Activated CD4-positive, alpha-beta T cell treated with anti-CD3 and anti-CD28 coated beads, Interleukin-2, amount 50 U/mL, for 4 hours (primary cell): ENCODE measurements at regions not wholly inside any gene's neighbourhood (a gene's known extent, or its start where the extent isn't known, plus 50 kb on each side); places are given as distances from the start of the nearest gene placed in this dataset.
"Not testable (repeated sequence)": the region's sequence is repeated elsewhere in the genome, so short reads cannot be mapped to it uniquely, and the experiment has no call there.

ENCODE experiments used
- DNase-seq, 2 experiments: peaks; one replicate each; pipeline ENCODE4 v3.0.0-alpha.2; 2020

DNA sequence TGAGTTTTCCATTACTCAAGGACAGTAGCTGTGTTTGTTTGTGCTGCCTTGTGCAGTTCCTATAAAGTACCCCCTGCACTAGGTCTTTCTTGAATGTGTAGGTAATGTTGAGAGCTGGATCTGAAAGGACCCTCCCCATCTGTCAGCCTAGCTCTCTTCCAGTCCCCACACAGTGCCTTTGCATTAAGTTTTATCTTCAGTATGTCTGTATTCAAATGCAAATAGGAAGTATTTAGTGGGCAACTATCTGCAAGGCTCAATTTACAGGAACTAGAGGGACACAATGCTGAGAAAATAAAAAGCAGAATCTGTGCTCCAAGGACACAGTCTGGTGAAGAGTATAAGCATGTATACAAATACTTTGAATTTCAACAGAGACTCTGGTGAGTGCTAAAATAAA is 558.5 kb downstream of the RFC3 start:
- no peak for DNase-seq

- no peak for DNase-seq
Observed at GRCh38 chr13:34381228-34381627, 560.8 kb upstream of the NBEA start.

- no peak for DNase-seq
Observed at GRCh38 chr13:34383728-34384127, 558.3 kb upstream of the NBEA start.

- not testable (repeated sequence) for DNase-seq
Observed at GRCh38 chr13:34386229-34386628, 555.8 kb upstream of the NBEA start.

DNA sequence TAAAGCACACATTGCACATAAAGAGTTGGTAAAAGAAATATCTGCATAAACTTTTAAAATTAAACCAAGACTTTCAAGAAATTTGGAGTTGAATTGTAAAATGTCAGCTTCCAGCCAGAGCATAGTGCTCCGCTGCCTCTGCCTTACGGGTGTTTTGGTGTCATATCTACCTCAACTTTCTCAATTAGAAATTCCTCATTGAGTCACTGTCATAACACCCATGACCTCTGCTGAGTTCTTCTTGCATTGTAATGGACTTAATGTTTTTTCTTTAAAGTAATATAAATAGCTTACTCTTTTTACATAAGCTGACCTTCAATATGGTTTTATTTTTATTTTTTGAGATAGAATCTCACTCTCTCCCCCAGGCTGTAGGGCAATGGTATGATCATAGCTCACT is 551.0 kb upstream of the NBEA start:
- no peak for DNase-seq

GRCh38 chr13:34401696-34402095 is 540.4 kb upstream of the NBEA start:
- DNase-seq, result no peak

GRCh38 chr13:34405410-34406181 is 536.5 kb upstream of the NBEA start:
- DNase-seq, result no peak

- no peak for DNase-seq
Observed at GRCh38 chr13:34408640-34409039, 533.4 kb upstream of the NBEA start.

- DNase-seq, result no peak
Observed at GRCh38 chr13:34409496-34410182, 532.4 kb upstream of the NBEA start.

- no peak for DNase-seq
Observed at GRCh38 chr13:34410678-34411077, 531.4 kb upstream of the NBEA start.

DNA sequence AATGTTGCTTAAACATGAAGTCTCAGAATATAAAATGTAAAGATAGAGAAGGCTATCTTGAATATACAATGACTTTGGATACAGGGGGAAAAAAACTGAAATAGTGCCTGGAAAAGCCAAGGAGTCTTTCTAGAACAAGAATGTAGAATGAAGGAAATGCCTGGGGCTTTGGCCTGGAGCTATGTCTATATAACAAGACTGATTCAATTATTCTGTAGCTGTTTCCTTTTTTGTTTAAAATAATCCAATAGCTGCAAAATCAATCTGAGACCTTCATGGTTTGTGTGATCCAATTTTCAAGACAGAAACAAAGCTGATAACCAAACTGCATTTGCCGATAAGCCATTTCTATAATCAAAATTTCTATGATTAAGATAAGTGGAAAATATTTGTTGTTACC is 530.9 kb upstream of the NBEA start:
- no peak for DNase-seq

GRCh38 chr13:34411894-34412293 is 530.2 kb upstream of the NBEA start:
- DNase-seq, result no peak

- DNase-seq, result no peak
Observed at GRCh38 chr13:34412295-34412694, 529.8 kb upstream of the NBEA start.

DNA sequence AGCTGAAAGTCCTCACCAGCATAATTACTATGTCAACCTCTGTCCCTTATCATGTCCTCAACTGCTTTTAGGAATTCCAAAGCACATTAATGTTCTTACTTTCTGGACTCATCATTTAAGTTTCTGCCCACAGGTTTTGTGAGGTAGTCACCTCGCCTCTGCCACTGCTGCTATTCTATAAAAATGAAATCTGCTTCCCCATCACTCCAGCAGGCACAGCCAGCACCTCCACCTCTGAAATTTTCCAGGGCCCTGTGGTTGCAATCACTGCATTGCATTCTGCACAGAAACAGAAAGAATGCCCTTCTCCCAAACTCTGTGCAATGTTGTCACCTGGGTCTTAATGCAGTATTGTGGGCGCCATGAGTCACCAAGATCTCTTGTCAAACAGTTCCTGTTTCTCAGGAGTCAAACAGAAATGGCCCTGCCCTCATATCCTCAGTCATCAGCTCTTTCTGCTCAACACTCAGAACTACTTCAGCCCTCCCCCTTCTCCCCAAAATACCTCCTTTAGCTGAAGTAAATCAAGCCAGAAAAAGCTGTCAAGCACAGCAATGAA is 529.2 kb upstream of the NBEA start:
- DNase-seq, result no peak

DNA sequence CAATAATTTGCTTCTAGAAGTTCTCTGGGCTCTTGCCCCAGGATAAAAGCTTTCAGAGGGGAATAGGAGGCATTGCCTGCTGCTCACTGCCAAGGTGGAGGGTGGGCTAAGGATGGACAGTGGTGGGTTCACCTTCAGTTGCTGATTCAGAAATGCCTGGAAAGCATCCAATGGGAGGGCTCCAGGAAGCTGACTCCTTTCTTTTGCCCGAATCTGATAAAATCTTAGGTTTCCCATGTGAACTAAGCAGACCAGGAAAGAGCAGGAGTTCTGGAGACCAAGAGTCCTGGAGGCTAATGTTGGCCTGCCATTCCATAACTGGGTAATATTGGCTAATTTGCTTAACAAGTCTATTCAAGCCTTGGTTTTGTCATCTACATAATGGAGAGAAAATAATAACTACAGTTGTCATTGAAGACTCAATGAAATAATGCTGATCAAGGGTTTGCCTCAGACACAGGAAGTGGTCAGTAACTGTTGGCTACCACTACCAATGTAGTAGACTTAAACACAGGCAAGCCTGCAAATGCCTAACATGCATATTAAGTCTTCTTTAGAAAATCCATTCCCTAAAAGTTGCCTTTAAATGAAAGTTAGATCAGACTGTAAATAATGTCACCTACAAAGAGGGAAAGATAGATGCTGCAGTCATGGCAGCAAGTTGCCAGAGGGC is 528.4 kb upstream of the NBEA start:
- DNase-seq, result no peak

DNA sequence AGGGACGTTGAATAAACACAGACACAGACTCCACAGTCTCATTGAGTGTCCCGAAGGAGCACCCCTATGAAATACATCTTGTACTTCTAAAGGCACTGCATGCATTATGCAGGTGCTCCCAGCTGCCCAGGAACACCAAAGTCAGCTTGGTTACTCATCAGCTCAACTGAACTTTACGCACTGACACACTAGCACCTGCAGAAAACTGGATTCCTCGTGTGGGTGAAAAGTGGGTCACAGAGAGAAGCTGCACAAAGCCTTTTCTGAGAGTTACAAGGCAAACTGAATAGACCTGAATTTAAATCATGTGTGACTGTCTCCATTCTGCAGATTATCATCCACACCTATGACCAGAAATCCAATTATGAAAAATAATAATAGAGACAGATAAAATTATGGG is 527.5 kb upstream of the NBEA start:
- no peak for DNase-seq

DNA sequence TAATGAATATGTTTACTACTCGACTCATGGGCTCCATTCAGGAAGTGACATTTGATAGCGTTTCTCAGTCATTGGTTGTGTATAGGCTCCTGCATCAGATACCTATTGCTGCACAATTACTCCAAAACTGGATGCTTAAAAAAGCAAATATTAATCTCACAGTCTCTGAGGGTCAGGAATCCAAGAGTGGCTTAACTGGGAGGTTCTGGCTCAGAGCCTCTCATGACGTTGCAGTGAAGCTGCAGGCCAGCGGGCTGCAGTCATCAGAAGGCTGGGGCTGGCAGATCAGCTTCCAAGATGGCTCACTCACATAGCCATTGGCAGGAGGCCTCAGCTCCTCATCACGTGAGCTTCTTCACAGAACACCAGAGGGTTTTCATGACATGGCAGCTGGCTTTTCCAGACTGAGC is 525.1 kb upstream of the NBEA start:
- no peak for DNase-seq

GRCh38 chr13:34417896-34418295 is 524.2 kb upstream of the NBEA start:
- no peak for DNase-seq

DNA sequence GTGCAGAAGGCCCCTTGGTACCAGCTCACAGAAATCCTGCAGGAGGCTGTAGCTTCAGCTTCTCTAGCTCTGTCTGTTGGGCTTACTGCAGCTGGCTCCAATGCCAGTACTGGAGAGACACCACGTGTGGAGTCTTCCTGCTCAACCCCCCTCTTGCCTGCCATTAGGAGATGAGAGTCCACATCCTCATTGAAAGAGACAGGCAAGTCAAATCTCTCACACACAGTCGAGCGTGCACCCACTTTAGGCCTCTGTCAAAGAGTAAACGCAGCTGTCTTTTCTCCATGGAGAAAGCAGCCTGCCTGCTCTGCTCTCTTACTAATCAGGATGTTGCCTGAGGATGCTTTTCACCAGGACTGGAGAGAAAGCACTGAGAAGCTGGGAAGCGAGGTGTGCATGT is 523.0 kb upstream of the NBEA start:
- no peak for DNase-seq

- DNase-seq, result no peak
Observed at GRCh38 chr13:34419755-34420154, 522.3 kb upstream of the NBEA start.

DNA sequence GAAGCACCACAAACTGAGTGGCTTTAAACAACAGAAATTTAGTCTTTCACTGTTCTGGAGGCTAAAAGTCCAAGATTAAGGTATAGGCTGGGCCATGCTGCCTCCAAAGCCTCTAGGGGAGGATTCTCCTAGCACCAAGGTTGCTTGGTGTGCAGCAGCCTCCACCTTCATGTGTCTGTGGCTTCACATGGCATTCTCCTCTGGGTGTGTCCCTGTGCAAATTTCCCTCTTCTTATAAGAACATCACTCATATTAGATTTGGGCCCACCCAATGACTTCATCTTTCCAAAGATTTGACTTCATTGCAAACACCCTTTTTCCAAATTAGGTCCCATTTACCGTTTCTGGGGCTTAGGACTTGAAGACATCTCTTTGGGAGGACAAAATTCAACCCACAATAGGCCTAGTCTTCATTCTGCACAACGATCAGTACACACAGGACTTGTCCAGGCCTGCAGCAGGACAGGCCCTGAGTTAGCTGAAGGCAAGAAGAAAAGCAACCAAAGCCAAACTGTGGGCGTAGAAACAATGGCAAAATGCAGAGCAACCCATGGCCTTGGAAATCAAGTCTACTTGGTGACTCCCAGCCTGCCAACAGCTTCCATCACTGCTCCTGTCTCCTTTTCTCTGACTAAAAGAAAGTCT is 521.2 kb upstream of the NBEA start:
- DNase-seq, result no peak

- DNase-seq, result no peak
Observed at GRCh38 chr13:34421347-34421719, 520.7 kb upstream of the NBEA start.

DNA sequence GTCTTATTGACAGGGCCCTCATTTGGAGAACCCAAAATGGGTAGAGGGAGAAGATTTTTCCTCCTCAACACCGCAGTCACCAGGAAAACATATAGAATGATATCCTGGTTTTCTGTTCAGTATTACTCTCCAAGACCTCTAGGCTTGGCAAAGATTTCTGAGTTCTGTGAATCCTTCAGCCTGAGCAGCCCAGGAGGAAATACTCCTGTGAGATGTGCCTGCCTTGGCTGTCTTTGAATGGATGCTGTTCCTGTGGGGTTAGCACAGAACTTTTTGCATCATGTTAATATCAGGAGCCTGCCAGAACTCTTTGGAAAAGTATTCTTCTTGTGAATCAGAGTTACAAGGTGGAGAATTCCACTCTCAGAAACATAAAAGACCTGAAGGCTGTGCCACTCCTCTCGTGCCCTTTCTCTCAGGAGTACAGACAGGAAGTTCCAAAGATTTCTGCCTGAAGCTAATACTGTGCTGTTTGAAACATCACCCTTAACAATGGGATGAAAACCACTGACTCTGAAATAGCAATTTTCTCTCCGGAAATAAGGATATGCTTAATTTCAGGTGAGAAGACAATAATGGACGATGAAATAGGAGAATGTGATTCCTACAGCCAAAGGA is 520.1 kb upstream of the NBEA start:
- DNase-seq, result no peak
